NCI-H2171 treated with DMSO at 0.1 percent for 48 hours (cell line): ENCODE measurements at regions not wholly inside any gene's neighbourhood (a gene's known extent, or its start where the extent isn't known, plus 50 kb on each side); places are given as distances from the start of the nearest gene placed in this dataset.
"Not testable (repeated sequence)": the region's sequence is repeated elsewhere in the genome, so short reads cannot be mapped to it uniquely, and the experiment has no call there.

Experiments used
- DNase-seq: peaks from one replicate; lab custom pipeline; 2025; lab: John Stamatoyannopoulos, UW

DNA sequence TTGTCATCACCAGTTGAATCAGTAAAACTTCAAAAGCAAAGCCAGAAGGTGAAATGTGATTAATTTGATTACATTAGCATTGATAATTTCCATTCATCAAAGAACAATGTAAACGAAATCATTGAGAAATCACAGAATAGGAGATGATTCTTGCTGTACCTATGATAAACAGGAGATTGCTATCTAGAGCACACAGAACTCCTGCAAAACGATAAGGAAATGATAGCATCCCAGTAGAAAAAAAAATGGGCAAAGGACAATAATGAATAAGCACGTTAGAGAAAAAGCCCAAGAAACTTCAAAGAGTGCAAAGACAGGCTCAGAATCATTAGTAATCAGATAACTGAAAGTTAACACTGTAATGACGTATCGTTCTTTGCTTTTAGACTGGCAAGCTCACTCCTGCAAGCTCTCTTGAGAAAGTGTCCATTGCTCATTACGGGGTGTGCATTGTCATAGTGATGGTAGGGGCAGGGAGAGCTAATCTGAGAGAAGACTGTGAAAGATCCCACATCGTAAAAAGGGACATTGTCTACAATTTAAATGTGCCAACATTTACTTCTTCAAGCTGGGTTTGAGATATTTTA, 143.6 kb downstream of the SPP2 start:
- no peak for DNase-seq

DNA sequence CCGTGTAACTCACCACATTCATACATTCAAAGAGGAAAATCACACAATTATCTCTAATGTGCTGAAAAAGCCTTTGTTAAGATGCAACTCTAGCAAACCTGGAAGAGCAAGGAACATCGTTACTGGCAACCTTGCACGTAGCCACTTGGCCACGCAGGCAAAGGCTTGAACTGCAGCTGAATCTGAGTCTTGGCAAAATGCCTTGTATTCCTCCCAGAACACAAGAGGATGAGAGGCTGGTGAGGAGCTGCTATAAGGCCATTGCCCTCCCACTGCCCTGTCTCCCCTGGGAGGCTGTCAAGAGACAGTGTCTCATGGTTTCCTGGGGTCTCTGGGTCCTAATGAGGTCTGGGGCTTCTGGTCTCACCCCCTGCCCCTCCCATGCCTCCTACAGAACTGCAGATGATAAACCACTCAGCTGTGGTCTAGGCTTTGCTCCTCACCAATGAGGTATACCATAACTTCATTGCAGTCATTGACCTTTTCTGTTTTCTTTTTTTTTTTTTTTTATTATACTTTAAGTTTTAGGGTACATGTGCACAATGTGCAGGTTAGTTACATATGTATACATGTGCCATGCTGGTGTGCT, 141.4 kb downstream of the SPP2 start:
- peak; percentile 23 for DNase-seq

DNA sequence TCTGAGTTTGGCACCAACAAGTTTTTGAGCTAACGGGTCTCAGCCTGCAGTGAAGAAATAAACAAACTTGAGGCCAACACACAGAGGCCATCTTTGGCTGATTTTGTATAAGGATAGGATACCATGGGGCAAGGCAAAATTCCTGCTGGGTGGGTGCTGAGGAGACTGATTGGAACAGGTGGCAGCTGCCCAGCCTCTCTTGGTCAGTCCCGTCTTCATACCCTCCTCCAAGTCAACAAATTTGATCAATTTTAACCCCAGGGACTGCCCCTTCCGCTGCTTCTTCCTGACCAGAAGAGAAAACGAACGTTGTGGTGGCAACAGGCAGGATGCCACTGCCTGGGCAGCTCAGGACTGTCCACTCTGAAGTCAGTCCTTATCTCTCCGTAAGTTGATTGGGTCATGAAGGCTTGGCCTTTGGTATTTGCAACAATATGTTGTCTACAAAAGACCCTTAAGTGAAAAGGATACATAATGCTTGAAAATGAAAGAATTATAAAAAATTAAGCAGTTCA, 139.3 kb downstream of the SPP2 start:
- DNase-seq = no peak

DNA sequence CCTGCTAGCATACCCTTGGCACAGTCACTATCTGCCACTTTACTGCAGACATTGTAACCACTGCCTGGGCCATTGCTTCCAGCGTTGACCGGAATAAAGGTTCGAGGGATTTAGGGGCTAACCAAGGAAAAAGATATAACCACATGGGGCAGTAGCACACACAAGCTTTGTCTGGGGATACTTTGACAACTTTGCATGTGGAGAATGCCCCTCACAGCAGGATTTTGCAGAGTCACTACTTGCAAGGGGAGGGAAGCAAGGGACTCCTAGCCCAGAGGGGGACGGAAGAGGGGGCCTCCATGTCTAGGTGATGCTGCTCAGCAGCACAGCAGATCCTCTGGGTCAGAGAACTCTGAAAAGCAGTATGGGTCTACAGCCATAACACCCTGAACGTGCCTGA, 138.7 kb downstream of the SPP2 start:
- no peak for DNase-seq

DNA sequence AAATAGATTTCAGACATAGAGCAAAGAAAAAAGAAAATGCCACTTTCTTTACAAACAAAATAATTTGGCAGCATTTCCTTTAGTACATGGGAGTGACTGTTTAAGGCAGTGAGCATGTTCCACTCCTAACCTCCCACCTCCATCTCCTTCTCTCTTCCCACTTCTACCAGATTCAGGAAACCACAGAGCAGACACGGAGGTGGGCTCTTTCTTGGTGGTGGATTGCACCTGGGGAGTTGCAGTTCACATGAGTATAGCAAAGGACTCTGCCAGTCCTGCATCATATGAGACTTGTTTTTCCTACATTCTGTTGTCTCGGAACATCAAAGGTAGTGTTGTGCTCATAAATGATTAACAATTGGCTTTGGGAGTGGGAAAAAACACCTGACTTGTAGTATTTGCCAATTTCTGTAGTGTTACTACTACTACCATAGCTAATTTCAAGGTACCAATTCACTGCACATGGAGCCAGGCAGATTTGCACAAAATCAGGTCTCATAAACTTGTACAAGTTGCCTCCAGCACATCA, 137.2 kb downstream of the SPP2 start:
- DNase-seq = no peak

DNA sequence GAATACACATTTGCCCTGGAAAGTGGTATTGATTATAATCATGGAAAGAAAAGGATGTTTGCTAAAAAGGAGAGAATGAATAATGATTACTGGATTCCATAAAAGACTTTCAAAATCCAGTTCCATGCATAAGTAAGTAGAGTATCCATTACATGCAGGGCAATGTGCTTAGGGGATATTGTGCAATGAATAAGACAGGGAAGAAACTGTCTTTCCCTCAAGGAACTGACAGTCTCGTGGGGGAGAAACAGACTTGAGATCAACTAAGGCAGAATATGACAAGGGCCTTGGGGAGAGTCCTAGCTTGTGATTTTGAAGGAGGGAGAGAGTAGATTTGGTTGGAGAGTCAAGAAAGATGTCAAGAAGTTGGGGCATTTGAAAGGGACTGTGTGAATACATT, 130.6 kb downstream of the SPP2 start:
- no peak for DNase-seq

DNA sequence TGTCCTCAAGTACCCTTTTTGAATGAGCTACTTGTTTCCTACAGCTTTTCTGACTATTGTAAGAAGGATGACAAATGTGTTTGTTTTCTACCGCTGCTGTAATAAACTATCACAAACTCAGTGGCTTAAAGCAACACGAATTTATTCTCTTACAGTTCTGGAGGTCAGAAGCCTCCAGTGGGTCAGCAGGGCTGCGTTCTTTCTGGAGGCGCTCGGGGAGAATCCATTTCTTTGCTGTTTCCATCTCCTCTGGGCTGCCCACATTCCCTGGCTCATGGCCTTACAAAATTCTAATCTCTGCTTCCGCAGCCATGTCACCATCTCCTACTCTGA, 128.5 kb downstream of the SPP2 start:
- DNase-seq = no peak

DNA sequence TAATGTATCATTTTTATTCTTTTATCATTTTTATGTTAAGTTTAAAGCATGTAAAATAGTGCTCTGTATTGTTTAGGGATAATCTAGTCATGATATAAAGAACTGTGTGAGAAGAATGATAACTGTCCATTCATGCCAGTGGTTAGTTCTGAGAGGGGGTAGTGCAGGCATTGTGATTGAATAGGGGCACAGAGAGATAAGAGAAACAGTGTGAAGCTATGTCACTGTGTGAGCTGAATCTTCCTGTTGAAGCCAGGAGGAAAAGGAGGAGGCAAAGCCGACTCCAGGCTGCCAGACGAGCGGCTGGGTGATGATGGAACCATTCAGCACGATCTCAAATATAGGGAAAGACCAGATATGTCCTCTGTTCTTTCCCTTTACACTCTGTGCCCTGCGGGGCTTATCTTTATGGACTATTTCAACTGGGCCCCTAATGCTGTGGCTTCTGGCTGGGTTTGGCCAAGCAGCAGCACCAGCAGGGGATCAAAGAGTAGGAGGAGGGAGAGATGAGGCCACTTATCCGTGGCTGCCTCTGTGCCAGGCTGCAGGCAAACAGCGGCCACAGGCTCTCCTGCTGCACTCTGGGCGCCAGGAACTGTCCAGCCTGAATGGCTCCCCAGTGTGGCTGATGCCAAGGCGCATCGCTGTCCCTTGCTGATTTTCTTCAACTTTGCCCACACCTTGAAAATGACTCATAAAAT, 128.0 kb downstream of the SPP2 start:
- DNase-seq = no peak

DNA sequence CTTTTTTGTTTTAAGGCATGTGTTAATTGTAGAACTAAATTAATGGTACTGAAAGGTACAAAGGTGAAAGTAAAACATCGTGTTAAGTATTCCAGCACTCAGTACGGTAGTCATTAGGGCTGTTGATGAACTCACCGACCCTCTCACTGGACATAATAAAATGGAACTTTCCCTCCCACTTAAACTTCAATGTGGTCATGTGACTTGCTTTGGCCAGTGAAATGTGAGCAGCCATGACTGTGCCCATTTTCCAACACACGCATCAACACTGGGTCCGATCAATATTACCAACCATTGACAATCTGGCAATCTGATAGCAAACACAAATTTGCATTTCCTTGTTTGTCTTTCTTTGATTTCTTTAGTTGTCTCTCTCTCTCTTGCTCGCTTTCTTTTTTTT, 125.1 kb downstream of the SPP2 start:
- no peak for DNase-seq

DNA sequence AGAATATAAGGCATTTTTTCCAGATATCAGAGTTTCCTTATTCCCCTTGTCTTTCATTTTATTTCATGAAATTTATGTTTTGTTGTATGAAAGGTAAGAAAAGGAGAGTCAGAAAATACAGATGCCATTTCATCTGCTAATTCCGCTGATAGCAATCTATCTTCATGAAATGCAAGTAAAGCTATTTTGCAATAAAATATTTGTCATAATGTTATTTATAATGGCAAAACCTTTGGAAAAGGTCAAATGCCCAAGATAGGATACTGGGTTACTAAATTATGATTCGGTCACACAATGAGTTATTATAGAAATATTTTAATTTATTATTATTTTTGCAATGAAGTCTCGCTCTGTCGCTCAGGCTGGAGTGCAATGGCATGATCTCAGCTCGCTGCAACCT, 124.2 kb downstream of the SPP2 start:
- no peak for DNase-seq

DNA sequence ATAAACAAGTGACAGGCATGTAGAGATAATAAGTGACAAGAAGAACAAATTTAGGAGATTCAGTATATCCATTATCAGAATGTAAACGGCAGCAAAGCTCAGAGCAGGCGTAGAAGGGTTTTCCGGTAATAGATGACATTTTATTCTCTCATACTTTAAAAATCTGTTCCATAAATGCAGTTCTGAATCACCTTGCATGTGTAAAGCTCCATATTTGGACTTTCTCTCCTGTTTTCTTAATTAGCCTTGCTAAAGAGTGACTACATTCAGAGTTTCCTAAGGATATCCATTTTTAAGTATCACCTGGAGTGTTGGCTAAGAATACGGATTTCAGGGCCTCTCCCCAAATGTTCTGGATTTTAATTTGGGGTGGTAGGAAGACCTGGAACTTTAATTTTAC, 122.0 kb downstream of the SPP2 start:
- DNase-seq = no peak

DNA sequence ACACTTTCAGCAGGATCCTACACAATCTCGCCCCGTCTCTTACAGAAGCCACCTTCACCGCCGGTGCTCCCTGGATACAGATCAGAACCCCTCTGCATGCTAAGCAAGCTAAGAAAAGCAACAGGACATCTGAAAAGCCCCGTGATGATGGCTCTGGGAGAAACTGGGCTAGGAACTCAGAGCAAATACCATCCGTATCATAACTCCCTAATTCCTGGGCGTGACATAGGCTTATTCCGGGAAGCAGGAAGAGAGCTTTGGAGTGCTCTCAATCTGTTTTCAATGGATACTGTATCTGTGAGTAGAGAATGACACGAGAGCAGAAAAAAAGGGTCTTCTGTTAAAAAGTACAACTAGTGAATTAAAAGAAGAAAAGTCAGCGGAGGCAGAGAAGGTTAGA, 121.6 kb downstream of the SPP2 start:
- no peak for DNase-seq

DNA sequence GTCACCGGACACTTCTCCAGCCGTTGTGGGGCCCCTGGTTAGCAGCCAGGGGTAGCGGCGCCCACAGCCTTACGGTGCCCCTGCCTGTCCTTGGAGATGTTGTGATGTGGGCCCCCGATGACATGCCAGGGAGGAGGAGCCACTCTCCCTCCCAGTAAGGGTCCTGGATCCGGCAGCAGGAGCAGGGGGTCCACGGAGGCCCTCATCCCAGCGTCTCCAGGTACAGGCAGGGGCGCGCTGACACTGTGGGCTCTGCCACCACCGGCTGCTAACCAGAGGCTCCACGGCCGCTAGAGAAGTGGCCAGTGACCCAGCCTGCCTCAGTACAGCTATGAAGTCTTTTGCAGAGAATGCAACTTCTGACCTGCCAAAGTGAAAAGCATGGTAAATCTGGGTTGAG, 121.2 kb downstream of the SPP2 start:
- no peak for DNase-seq

DNA sequence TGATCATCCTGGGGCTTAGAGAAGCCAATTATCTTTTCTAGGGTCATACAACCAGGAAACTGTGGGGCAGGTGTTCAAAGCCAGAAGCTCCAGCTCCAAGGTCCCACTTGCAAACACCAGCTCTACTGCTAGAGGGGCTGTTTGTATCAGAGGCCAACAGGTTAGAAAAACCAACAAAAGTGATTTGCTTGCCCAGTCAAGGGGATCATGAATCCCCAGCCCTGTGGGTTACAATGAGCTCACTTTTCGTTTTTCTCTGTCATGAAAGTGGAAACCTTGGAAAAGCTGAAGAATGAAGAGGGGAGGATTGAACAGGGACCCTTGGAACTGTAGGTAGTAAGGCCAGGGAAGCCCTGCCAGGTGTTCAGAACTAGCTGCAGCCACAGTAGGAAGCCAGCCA, 119.2 kb downstream of the SPP2 start:
- no peak for DNase-seq

DNA sequence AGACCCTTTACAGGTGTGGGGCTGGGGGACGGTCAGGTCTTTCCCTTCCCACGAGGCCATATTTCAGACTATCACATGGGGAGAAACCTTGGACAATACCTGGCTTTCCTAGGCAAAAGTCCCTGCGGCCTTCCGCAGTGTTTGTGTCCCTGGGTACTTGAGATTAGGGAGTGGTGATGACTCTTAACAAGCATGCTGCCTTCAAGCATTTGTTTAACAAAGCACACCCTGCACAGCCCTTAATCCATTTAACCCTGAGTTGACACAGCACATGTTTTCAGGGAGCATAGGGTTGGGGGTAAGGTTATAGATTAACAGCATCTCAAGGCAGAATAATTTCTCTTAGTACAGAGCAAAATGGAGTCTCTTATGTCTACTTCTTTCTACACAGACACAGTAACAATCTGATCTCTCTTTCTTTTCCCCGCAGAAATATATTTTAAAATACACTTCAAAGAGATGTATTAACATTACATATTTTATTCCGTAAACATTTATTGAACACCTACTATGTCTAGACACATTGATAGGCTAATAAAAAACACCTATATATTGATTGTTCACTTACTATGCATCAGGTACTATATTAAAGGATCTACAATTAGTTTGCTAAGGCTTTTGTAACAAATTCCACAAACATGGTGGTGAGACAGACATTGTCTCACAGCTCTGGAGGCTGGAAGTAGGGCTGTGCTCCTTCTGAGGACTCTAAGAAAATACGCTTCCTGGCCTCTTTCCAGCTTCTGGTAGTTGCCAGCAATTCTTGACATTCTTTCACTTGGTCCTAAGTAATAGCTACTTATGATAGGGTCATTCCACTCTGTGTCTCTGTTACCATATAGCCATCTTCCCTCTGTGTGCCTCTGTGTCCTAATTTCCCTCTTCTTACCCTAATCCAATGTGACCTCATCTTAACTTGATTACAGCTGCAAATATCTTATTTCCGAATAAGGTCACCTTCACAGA, 118.4 kb downstream of the SPP2 start:
- DNase-seq = not testable (repeated sequence)

DNA sequence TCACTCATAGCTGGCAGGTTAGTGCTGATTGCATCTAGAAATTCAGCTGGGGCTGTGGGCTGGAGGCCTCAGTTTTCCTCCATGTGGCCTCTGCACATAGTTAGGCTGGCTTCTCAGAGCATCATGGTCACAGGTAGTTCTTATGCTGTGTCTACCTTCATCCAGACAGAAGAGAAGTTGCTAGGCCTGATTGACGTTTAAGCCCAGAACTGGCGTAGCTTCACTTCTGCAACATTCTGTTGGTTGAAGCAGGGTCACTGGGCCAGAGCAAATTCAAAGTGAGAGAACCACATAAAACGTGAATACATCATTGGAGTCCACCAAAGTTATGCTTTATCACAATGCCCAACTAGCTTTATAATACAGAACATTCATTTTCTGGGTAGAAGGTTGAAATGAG, 116.0 kb downstream of the SPP2 start:
- no peak for DNase-seq

DNA sequence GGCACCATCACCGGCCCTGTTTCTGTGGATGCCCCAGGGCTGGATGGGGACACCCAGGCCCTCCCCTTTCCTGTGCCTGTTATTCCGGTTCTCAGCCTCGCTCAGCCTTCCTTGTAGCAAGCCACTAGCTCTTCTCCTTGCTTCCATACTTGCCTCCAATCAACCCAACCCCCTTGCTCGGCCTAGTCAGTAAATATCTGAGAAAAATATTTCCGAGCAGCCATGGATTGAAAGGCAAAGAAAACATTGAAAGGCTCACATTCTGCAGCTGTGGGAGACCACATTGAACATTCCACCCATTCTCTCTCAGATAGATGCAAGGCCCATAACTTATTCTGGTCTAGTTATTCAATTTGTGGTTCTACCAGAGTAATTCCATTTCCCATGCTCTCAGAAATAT, 114.9 kb downstream of the SPP2 start:
- no peak for DNase-seq

DNA sequence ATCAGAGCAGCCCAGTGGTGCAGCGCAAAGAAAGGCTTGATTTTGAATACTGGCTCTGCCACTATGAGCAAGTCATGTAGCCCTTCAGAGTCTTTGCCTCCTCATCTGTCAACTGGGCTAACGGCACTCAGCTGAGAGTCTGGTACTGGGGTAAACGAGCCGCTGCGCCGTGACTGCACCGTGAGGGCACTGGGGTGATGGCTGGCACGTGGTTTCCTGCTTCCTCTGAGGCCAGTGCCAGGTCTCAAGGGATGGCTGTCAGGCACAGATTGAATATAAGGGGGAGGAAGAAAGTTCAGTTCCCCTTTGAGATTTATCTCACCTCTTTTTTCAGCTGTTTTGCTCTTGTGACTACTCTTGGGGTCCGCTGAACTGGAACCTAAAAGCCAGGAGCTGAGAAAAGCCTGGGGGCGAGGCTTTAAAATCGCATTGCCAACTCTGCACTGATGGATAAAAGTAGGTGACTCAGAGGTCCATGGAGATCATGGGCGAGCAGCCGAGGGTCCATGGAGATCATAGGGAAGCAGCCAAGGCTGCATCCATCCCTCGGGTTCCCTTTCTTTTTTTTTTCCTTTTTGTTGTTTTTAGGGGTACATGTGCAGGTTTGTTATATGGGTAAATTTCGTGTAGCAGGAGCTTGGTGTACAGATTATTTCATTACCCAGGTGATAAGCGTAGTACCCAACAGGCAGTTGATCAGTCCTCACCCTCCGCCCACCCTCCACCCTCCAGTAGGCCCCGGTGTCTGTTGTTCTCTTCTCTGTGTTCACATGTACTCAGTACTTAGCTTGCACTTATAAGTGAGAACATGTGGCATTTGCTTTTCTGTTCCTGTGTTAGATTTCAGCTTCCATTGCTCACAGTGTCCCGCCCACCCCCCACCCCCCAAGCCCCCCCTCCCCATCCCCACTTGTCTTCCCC, 114.3 kb downstream of the SPP2 start:
- DNase-seq = no peak

DNA sequence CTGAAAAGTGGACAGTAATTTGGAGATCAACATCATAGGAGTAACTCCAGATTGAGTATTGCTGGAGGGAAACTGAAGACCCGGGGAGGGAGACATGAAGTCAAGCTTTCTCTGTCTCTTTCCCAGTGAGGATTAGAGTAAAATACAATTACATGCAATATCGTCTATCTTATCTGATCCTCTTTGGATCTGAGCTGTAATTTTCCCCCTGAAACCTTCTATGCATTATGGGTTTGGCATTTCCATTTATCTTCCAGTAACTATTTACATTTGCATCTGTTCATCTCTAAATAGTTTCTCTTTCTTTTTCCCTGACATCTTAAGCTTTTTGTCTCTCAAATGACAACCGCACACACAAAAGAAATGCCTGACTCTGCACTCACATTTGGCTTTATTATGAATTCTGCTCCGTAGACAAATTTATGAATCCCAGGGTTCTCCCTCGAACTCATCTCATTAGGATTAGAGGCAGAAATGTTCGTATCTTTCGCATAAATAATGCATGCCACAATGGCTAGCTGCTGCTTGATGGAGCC, 113.1 kb downstream of the SPP2 start:
- no peak for DNase-seq

DNA sequence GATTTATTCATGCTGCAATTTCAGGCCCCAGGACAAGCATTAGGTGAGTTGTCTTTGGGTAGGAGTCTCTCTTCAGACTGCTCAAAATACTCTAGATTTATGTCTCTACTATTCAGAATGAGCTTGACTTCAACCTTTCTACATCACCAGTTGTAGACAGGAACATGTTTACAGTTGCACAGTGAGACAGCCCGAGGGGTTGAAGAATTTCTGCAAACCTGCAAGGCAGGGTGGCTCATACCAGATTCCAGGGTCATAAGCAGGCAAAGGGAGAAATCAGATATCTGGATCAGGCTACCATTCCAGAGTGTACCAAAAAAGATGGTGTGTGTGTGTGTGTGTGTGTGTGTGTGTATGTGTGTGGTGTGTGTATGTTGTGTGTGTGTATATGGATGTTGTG, 112.4 kb downstream of the SPP2 start:
- DNase-seq = no peak

DNA sequence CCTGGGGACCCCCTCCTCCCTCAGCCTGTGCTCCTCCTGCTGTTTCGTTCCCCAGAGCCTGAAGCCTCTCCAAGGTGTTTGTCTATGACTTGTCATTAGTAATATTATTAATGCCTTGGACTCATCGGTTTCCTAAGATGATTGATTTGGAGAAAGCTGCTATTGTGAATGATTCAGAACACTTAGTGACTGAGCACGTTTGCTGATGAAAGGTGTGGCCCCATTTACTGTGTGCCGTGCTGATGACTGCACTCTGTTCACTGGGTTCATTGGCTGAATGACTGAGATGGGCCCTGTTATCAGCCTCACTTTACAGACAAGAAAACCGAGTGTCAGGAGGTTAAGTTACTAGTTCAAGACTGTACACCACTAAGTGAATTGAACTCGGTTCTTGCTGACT, 111.4 kb downstream of the SPP2 start:
- no peak for DNase-seq
